ENCODE measurements at regions not wholly inside any gene's neighbourhood (a gene's known extent, or its start where the extent isn't known, plus 50 kb on each side); places are given as distances from the start of the nearest gene placed in this dataset.

DNA sequence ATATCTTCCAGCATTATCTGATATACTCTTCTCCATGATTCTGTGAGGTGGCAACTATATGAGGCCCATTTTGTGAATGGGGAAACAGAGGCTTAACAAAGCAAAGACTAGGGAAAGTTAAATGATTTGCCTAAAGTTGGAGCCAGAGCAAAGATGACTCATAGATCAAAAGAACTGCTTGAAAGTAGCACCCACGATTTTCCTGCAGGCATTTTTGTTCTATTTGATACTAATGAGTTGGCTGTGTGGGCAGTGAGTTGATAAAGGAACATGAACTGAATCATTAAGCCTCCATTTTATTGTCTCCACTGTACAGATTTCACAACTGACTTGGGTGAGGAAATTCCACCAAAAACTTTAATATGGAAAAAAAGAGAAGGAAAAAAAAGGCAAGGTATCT is 138.9 kb upstream of the IGFBP7 start:
- H3K27ac ChIP-seq: no peak overlapping the region

GRCh38 chr4:57243076-57243475 is 132.9 kb upstream of the IGFBP7 start:
- TF ChIP-seq CTCF (IDR thresholded peaks at IDR 0.05) (no peak), ZFX (IDR thresholded peaks at IDR 0.05; ENCODE audit: borderline replicate concordance) (no peak)
- no peak overlapping the region for H3K27ac ChIP-seq

More for the DNA sequence above, 138.9 kb upstream of the IGFBP7 start:
- no peak for TF ChIP-seq ZFX (IDR thresholded peaks at IDR 0.05; ENCODE audit: borderline replicate concordance)
- no peak for TF ChIP-seq CTCF (IDR thresholded peaks at IDR 0.05)

- TF ChIP-seq ZFX (IDR thresholded peaks at IDR 0.05; ENCODE audit: borderline replicate concordance): no peak
- TF ChIP-seq CTCF (IDR thresholded peaks at IDR 0.05): no peak
- no peak overlapping the region for H3K27ac ChIP-seq
Measured at GRCh38 chr4:57234252-57234775, 124.1 kb upstream of the IGFBP7 start.

DNA sequence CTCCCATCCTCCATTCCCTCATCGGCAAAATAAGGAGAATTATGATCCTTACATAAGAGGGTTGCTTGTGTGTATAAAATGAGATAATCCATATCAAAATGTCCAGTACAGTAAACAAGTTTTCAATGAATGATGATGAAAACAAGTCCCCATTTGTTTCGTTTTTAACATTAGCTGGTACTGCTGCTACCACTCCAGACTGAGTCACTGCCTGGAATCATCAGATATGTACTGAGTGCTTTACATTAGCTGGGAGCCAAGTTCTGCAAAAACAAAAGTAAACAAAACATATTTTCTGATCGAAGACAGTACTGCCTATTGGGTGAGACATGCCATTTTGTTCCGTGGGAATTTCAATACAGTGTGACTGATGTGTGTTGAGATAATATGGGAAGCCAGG is 123.2 kb upstream of the IGFBP7 start:
- TF ChIP-seq CTCF (IDR thresholded peaks at IDR 0.05) (no peak), ZFX (IDR thresholded peaks at IDR 0.05; ENCODE audit: borderline replicate concordance) (no peak)
- H3K27ac ChIP-seq: no peak overlapping the region

DNA sequence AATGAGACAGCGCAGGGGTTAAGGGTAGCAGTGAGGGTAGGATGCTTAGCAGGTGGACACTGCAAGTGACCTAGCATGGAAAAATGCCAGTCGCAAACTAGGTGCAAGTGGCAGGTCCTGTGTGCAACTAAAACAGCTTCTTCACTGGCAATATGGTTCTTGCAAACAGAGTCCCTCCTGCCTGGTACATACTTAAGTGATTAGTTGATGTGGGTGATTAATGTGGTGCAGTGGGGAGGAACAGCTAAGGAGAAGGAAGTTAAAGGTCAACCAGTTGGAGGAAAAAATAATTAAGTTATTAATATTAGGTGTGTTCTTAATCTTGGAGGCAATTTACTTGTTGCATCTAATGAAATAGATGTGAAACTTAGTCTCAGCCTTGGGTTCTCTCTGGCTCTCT is 121.6 kb upstream of the IGFBP7 start:
- H3K27ac ChIP-seq: no peak overlapping the region
- no peak for TF ChIP-seq ZFX (IDR thresholded peaks at IDR 0.05; ENCODE audit: borderline replicate concordance)
- no peak for TF ChIP-seq CTCF (IDR thresholded peaks at IDR 0.05)

DNA sequence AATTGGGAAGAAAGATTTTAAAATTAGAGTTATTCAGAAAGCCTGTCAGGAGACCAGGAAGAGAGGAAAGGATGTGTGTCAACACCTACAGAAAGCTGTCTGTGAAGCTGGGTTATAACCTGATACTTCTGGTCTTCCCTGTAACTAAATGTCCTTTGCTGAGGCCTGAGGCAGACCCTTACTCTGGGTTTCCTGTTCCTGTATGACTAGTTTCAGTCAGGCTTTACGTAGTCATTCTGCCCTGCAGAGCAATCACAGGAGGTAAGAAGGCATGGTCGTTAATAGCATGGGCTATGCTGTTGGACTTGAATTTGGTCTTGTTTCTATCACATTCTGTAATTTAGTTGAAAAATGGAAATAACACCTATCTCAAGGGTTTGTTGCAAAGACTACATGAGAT is 110.5 kb upstream of the IGFBP7 start:
- no peak for TF ChIP-seq ZFX (IDR thresholded peaks at IDR 0.05; ENCODE audit: borderline replicate concordance)
- no peak for TF ChIP-seq CTCF (IDR thresholded peaks at IDR 0.05)
- H3K27ac ChIP-seq: no peak overlapping the region

DNA sequence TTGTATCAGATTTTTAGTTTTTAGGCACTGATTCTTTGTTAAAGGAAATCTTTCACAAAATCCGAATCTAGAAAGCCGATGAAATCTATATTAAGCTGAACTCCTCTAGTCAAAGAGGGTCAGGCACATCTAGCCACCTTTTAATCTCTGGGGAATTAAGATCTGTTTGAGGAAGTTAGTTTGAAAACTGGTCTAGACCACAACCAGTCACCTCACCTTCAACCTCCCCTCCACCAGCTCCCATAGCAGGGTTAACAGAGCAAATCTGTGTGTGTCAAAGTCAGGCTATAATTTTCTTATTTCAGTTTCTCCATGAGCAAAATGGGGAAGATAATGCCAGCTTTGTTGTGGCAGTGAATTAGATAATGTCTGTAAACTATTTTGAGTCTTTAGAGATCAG is 110.0 kb upstream of the IGFBP7 start:
- H3K27ac ChIP-seq: no peak overlapping the region
- no peak for TF ChIP-seq ZFX (IDR thresholded peaks at IDR 0.05; ENCODE audit: borderline replicate concordance)
- TF ChIP-seq CTCF (IDR thresholded peaks at IDR 0.05): no peak

All from 22Rv1 (cell line).